ENCODE measurements at regions not wholly inside any gene's neighbourhood (a gene's known extent, or its start where the extent isn't known, plus 50 kb on each side); places are given as distances from the start of the nearest gene placed in this dataset.
A peak's percentile ranks its signal among the peaks of the same experiment; 100 is the strongest.

DNA sequence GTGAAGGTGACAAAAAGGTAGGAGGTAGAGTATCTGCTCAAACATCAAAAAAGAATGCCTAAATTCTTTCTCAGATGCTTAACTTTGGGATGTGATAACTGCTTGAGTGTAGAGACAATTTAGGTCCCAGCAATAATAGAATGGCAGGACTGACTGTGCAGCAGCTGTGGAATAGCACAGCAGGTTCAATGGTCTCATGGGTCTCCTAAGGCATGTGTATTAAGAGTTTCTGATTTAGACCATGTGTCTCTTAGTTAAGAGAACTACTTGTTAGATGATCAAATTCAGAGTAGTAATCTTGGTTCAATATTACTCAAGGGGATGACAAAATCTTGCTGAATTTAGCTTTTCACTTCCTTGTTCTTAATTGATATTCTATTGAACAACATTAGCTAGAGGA is 72.0 kb downstream of the ALX1 start:
- no peak for DNase-seq

DNA sequence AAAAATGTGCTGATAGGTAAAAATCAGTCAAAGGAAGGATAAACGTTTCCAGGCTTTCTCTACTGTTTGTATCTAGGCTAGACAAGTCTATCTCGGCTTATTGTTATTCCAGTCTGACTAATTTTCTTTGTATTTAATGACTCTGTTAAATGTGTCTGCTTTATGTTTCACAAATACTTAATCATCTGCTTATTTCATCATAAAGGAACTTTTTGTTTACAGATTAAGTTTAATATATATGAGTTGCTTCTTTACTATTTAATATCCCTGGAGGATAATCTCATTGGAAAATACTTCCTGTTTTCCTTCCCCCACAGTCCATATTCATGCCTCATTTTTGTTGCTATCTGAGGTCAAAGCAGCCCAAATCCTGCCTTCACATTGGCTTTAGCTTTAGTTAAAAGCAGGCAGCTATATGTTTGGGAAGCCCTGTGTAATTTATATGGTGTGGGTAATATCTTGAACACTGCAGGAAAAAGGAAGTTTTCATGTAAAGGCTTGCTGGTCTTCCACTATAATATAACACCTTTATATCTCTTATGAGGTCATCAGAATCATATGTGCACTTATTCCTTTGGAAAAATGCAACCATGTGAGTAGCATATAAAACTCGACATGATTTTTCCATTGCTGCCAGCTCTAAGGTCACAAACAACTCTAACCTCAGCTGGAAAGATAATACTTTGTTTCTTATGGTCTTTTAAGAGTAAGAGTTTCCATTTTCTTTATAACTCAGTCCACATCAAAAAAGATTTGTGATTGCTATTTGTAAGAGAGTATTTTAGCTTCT is 76.8 kb downstream of the ALX1 start:
- no peak for DNase-seq

DNA sequence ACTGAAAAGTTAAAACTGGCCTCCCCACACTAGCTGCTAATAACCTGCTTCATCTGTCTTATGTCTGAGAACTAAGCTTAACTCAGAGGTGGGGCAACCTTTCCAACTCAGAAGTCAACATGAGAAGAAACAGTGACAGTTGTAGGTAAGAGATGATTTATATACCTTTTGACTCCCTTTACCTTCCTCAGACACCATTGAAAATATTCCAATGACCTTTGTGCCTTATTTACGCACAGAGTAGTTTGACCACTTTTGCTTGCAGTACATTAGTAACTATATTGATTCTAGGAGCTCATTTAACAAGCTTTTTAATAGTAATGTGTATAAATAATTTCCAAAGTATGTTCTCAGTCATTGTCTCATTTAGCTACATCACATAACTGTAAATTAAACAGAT is 77.6 kb downstream of the ALX1 start:
- DNase-seq = no peak

DNA sequence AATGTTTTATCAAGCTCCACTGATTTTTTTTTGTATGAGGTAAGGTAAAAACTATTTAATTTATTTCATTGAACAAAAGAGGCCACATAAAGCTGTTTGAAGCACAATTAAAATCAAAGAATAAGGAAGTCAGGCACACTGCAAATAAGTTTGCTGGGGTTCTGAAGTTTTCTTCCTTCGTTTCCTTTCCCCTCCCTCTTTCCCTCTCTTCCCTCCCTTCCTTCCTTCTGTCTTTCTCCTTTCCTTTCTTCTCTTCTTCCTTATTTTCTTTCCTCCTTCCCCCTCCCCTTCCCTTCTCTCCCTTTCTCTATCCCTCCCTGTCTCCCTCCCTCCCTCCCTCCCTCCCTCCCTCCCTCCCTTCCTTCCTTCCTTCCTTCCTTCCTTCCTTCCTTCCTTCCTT is 78.7 kb downstream of the ALX1 start:
- DNase-seq = no peak

DNA sequence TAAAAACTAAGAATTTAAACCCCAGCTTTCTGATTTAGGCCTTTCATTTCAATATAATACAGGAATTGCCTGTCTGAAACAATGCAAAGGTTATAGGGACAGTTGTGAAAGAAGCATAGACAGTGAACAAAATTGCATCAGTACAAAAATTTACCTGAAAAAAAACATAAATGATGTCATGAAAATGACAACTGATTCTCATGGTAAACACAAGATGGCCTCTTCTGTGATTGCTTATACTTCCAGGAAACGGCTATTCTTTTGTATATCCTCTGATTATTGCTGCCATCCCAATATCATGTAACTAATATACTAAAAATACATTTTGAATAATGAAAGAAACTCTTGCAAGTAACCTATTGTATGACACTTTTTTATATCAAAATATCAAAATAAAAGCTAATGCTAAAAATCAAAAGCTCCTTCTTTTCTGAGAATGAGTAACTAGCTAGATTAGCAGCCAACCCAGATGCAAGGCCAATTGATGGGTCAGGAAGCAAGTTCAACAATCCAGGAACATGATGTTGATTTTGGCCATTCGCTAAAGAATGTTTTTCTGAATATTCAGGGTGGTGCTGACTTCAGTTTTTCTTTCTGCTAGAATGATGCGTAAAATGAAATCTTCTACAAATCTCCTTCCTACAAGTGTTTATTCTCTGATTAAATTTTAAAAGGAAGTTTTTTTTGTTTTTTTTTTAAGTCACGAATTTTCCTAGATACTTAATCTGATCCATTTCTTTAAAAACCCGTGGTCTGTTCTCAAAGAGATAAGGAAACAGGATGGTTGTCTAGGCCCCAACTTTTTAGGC is 83.6 kb downstream of the ALX1 start:
- DNase-seq = no peak

DNA sequence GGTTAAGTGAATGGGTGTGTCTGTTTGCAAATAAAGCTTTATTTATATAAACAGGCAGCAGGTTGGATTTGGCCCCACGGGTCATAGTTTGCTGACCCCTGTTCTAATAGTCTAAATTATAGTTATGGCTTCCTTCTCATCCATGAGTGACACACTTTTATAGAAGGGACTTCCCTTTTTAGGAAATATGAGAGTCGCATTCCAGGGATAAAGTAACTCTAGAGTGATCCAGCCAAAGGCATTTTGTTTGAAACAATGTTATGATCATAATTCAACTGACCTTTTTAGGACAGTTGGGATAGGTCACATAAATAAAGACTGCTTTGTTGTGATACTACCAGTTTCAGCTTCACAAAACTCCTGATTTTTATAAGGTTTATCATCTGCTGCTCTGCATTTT is 87.9 kb downstream of the ALX1 start:
- no peak for DNase-seq

DNA sequence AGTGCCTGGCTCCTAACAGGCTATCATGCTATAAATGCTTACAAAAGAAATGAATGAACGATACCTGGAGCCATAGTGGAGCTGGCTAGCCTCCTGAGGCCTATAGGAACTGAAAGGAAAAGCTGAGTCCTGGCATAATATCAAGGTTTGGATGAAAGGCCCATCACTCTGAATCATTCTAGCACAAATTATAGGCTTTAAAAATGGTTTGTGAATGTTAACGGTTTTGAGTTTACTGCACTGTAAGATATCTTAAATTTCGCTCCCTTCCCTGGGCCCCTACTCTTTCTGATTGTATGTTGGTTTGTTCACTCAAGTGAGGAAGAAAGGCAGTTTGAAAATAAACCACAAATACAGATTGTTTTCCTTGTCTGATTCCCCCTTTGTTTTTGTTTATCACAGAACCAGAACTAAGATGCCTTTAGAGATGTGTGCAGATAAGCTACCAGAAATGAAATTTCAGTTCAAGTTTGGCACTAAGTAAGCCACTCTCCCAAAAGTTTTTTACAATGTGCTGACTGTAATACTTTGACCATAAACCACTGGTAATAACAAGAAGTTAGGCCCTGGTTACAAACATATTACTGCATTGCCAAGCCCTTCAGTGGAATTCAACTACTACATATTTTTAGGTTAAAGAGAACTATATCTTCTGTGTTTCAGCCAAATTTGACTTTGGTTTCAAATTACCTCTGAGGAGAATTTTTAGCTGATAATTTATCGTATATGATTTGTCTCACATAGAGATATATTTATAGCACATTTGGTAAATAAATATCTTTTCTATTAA is 89.5 kb downstream of the ALX1 start:
- DNase-seq = no peak

DNA sequence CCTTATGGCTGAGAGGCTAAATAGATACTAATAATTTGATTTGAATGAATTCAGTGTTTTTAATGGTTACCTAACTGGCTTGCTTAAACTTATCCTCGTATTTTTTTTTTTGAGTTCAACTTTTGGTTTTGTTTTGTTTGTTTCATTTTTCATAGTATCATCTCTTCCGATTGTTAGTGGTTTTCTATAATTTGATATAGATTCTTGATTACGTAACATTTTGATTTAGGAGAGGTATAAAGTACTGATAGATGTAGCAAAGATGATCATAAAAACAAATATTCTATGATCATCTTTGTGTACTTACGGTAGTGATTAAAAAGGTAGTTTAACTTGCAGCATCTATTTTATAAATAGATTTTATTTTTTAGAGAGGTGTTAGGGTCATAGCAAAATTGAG is 93.0 kb downstream of the ALX1 start:
- no peak for DNase-seq

DNA sequence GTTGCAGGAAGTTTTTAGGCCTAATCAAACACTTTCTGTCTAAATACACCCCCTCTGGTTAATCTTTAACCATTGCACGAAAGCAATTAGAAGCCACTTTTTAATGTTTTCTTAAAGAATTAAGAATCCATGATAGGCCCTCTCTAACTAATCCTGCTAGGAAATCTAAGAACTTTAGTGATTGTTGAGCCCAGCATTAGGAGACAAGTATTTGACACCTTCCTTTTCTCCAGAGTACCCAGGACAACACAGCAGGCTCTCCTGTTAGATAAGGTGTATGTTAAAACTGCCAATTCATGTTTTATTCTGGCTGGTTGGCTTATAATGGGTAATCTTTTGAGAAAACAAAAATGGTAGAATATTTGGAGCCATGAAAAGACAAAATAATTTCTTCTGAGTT is 95.0 kb downstream of the ALX1 start:
- DNase-seq = no peak

DNA sequence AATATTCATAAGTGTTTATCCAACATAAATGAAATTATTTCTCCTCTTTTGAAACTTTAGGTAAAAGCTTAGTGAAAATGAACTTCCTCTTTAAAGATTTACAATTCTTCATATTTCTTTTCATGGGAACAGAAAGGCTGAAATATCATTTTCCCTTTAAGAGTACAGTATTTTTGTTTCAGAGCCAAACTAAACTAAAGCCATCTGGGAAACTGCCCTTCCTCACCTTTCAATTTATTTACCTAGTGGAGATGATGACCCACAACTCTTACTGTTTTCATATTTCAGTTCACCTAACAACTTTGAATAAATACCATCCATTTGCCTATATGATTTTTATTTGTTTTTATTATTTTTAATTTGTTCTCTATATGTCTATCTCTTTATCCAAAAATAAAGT is 105.4 kb downstream of the ALX1 start:
- DNase-seq = no peak

DNA sequence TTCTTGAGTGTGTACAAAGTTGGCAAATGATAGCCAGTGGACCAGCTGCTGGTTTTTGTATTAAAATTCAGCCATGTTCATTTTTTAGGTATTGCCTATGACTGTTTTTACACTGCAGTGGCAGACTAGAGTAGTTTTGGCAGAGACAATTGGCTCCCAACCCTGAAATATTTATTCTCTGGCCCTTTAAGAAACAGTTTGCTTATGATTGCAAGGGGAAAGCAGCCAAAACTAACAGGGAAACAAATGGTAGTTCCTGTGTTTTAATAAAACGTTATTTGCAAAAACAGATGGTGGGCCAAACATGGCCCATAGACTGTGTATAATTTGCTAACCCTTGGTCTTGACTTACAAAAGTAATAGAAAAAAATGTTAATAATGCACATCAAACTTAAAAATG is 110.2 kb downstream of the ALX1 start:
- DNase-seq = no peak

DNA sequence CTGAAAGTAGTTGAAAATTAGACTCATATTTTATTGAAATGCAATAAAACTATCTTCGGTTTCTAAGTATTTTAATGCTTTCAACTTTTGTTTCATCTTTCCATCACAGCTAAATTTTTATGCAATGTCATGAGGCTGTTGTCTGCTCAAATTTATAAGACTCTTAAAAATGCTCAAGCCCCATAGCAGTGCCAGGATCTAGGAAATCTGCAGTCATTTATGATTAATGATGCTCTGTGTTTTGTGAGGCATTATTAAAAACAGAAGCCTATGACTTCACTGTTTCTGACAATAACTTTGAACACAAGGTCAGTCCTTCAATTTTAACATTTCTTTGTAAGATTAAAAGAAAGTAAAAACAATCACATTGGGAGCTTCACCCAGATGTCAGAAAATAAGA is 112.5 kb downstream of the ALX1 start:
- DNase-seq = no peak

DNA sequence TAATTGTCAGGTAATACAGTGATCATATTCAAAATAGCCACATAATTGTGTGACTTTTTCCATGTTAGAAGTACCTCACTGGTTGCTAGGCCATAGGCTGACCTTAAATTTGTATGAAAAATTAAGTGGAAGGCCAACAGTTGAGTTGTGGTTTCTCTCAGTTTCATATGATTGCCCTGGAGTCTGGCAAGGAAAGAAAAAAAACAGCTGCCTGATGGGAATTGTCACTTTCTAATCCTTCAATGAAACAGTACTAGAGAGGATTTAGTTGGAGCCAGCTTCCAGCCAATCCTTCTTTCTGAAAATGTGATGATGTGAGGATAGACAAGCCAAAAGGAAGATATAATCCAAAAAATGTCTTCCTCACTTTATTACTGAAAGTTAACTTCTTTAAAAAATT is 113.6 kb downstream of the ALX1 start:
- DNase-seq = no peak

DNA sequence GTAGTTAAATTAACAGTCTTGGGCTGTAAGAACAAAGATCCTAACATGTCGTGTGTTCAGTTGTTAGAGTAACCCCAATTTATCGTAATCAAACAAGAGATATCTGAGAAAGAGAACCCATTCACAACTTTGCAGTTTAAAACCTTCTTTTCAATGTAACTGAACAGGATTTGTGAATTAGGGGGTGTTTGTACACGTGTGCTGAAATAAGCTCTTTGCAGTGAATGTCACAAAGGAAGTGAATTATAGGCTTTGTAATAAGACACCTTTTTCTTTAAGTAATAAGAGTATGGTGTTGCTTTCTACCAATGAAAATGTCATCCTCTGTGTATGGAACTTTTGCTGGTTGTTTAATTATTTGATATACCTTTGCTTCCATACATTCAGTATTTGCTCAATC is 114.0 kb downstream of the ALX1 start:
- no peak for DNase-seq

DNA sequence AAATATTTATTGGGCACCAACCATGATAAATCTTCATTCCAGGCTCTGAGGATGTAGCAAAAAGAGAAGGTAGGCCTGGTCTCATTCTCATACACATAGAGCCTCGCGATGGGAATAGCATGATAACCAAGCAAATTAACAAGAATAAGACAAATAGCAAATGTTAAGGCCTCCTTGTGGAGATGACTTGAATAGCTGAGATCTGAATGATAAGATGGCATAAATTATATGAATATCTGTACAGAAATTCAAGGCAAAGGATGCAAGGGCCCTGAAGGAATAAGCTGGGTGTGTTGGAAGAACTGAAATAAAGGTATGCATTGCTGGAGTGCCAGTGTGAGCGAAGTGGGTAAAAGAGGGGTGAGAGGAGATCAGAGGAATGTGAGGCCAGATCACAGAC is 114.8 kb downstream of the ALX1 start:
- DNase-seq = no peak

DNA sequence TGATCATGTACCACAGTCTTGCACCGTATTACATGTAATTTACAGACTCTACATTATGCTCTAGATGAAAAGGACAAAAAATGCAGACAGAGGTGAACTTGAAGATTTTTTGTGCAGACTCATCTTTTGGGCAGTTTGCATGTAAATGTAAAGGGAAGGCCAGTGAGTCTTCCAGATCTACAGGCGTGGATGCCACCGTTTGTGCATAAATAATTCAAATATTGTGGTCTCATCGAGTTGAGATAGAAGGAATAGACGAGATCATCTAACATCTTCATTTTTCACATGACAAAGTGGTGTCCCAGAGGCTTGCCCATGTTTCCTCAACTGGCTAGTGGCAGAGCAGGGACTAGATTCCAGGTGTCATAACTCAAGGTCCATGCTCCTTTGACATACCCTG is 125.2 kb downstream of the ALX1 start:
- no peak for DNase-seq

DNA sequence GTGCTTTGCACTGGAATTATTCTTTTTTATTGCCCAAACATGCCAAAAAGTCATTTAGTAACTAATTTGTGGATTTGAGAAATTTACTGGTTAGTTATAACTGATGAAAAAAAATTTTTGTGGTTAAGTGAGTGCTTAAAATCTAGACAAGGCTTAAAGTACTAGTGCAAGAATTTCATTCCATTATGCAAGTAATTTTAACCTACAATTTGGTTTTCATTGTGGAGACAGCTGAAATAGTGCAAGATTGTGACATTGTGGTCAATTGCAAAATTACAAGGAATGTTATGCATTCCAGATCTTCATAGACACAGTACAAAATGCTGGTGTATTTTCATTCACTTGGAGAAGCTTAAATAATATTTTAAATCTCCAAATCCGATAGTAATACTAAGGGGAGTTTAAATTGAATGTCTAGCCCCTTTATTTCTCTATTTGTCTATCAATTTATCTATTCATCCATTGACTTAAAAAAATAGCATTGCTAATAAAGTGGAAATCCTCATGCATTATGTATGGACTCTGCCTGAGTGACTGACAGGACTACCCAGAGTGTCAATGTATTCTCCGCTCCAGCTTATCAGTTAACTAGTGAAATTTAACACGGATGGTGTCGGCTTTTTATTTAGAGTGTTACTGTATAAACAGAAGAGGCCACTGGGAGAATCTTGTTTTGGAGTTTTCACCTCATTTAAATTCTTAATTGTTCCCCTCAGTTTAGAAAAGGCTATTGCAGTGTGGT is 125.9 kb downstream of the ALX1 start:
- no peak for DNase-seq

DNA sequence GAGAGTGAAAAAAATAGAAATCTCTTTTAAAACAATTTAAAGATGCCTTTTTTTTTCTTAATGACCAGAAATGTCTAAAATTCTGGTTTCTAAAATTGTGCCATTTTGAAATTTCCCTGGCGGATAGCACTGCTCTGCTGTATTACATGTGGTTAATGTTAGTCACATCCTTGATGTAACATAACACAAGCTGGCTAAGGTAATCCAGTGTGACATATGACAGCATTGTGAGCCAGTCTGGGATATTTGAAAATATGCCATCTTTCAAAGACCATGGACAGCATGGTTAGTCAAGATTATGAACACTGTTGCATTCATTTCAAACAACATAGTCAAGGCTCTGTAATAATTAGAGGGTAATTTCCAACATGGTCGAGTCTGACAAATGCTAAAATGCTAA is 133.2 kb downstream of the ALX1 start:
- no peak for DNase-seq

DNA sequence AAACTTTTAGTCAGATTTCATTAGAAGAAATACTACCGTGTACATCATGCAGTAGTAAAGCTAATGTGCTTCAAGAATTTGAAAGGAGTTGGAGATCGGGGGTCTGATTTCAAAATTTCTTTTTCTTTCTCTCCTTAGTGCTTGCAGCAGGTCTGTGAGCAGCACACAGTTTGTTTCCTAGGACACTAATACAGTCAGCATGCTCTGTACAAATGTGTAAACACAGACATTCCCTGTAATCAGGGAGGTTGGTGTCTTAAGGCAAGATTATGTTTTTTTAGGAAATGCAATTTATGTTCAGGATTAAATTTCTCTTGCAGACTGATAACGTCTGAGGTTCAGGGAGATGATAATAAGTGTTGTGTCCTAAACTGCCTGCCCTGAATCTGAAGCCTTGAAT is 142.7 kb downstream of the ALX1 start:
- no peak for DNase-seq

DNA sequence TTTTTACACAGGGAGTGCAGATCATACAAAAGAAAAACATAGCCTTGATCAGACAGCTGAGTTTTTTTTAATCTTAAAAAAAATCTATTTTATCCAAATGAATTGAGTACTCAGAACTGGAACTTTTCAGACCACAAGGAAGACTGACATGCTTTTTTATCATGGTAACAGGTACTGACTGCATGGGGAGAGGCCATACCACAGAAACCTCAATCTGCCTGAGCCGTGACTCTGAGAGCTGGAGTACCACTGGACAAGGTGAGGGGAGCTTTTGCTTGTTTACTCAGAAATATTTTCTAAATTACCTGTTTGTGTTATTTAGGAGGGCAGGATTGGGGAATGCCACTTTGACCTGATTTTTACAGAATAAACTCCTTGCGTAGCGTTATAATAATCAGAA is 143.9 kb downstream of the ALX1 start:
- no peak for DNase-seq

DNA sequence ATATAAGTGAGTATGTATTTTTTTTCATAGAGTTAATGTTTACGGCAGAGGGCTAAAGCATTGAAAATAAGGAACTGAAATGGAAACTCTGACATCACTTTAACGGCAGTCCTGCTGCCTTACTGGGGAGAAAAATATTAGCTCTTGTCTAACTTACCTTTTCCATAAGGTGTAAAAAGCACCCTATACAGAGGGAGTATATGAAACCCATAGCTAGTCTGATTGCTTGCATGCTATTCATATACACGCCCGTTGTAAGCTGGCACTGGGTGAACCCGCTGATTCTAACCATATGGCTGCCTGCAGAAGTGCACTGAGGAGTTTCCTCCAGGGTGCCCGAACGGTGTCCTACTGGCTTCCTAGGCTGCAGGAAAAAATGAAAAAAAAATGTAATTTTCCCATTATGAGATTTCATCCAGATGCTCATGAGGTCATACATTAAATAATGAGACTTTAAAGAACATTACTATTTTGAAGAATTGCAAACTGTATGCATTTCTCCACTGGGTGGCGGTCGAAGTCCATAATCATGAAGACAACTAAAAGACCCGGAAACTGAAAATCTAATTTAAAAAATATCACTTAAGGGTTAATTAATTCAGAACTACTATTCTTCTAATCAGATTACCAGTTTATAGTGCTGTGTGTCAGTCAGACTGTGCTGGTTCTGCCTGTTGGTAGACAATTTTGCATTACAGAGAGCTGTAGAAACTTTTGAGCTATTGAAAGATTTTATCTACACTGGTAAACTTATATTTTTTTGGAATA is 144.7 kb downstream of the ALX1 start:
- DNase-seq = peak; percentile 1 to 11

DNA sequence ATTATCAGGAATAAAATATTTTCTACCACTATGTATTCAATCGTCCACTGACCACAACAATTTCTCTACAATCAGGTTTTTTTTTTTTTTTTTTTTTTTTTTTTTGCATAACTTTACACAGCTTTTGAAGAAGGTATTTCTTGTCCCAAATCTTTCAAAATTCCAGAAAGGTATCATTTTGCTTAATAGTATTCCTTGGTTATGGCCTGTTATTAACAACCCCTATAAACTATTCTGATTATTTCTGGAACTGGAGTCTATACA is 145.3 kb downstream of the ALX1 start:
- DNase-seq = no peak

DNA sequence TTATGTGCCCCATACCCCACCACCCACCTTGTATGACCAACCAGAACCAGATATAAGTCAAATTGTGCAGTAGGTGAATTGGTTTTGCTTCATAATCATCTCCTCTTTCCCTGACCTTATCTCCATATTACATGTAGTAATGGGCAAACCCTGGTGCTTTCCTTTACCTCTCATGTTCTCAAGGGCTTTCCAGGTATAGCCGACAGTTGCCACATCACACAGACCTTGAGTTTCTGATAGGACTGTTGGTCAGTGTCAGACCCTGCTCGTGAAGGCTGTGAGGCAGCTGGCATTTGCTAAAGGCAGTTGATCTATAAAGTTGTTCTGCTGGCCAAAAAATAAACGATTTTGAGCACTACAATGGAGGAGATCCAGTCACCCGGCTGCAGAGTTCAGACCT is 145.9 kb downstream of the ALX1 start:
- DNase-seq = no peak
